SK-N-SH treated with all-trans-retinoic acid at 6 μM for 48 hours (cell line): ENCODE measurements at regions not wholly inside any gene's neighbourhood (a gene's known extent, or its start where the extent isn't known, plus 50 kb on each side); places are given as distances from the start of the nearest gene placed in this dataset.

ENCODE experiments used
- TF ChIP-seq, protein P1 (sequence below): fragments of 250-450 bp; sonication (Bioruptor Pico); IDR thresholded peaks from 2 replicates; pipeline ENCODE4 v1.5.1; 2020; ENCODE audit warnings: low read depth, mild to moderate bottlenecking, moderate library complexity
- TF ChIP-seq, protein P2 (sequence below): fragments of 250-450 bp; sonication (Bioruptor Pico); IDR thresholded peaks from 2 replicates; pipeline ENCODE4 v1.5.0; 2020; ENCODE audit warnings: mild to moderate bottlenecking, moderate library complexity

- TF ChIP-seq, protein P1, sequence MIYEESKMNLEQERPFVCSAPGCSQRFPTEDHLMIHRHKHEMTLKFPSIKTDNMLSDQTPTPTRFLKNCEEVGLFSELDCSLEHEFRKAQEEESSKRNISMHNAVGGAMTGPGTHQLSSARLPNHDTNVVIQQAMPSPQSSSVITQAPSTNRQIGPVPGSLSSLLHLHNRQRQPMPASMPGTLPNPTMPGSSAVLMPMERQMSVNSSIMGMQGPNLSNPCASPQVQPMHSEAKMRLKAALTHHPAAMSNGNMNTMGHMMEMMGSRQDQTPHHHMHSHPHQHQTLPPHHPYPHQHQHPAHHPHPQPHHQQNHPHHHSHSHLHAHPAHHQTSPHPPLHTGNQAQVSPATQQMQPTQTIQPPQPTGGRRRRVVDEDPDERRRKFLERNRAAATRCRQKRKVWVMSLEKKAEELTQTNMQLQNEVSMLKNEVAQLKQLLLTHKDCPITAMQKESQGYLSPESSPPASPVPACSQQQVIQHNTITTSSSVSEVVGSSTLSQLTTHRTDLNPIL: no peak
- TF ChIP-seq, protein P2, sequence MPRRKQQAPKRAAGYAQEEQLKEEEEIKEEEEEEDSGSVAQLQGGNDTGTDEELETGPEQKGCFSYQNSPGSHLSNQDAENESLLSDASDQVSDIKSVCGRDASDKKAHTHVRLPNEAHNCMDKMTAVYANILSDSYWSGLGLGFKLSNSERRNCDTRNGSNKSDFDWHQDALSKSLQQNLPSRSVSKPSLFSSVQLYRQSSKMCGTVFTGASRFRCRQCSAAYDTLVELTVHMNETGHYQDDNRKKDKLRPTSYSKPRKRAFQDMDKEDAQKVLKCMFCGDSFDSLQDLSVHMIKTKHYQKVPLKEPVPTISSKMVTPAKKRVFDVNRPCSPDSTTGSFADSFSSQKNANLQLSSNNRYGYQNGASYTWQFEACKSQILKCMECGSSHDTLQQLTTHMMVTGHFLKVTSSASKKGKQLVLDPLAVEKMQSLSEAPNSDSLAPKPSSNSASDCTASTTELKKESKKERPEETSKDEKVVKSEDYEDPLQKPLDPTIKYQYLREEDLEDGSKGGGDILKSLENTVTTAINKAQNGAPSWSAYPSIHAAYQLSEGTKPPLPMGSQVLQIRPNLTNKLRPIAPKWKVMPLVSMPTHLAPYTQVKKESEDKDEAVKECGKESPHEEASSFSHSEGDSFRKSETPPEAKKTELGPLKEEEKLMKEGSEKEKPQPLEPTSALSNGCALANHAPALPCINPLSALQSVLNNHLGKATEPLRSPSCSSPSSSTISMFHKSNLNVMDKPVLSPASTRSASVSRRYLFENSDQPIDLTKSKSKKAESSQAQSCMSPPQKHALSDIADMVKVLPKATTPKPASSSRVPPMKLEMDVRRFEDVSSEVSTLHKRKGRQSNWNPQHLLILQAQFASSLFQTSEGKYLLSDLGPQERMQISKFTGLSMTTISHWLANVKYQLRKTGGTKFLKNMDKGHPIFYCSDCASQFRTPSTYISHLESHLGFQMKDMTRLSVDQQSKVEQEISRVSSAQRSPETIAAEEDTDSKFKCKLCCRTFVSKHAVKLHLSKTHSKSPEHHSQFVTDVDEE: no peak
Measured at GRCh38 chr6:10320291-10320690, 94.6 kb downstream of the TFAP2A start.
